GM21576 (cell line): ENCODE measurements at regions not wholly inside any gene's neighbourhood (a gene's known extent, or its start where the extent isn't known, plus 50 kb on each side); places are given as distances from the start of the nearest gene placed in this dataset.

Experiments
- ATAC-seq: cut with Tn5 transposase; IDR thresholded peaks from one replicate; pipeline ENCODE4 v1.9.1; 2021; ENCODE audit warnings: mild to moderate bottlenecking, moderate library complexity; ENCODE audit not compliant: unreplicated experiment

DNA sequence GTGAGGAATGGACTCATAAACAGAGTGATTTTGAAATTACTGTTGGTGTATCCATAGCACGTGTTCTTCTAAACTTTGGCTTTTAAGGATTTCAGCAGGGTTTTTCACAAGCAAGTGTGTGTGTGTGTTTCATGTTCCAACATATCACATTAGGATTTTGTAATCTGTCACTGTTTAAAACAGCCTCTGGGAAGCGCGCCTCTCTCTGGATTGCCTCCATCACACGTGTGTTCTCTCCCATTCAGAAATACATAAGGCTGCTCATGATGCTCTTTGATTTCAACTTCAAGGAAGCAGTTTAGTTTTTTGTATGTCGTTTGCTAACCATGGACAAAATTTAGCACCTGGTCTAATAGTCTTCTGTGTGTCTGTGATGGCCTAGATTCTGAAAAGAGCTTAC lies 370.4 kb downstream of the MTX2 start:
- ATAC-seq, result no peak

DNA sequence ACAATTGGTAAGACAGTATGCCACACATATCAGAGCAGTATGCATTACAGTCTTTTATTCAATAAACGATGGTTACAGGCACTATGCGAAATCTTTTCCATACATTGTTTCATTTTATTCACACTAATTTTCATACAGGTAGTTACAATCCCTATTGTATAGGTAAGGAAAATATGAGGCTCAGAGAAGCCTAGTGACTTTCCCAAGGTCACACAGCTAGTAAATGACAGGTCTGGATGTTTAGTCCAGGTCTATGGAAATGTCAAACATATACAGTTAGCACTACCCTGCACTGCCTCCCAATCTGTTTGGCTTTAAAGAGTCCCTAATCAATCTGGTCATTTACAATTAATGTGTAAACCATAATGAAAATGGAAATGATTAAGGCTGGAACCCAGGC lies 372.2 kb downstream of the MTX2 start:
- ATAC-seq, result no peak

- no peak for ATAC-seq
These were observed 372.8 kb downstream of the MTX2 start for GRCh38 chr2:176642074-176642473.

- no peak for ATAC-seq
These were observed 374.4 kb downstream of the MTX2 start for GRCh38 chr2:176643646-176644045.

DNA sequence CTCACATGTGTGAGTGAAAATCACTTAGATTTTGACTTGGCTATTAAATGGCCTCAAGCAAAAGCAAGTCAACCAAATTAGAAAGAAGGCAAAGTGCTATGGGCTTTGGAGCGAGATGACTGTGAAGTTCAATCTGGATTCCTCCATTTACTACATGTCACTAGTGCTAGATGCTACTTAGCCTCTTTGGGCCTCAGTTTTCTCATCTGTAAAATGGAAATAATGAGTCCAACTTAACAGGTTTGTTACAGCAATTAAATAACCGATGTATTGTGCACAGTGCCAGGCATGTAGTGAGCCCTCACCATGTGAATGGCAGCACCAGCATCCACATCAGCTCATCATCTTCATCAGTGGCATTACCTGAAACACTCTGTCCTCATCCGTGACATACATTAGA lies 376.3 kb downstream of the MTX2 start:
- ATAC-seq, result no peak

GRCh38 chr2:176646033-176646615 lies 376.9 kb downstream of the MTX2 start:
- ATAC-seq, result no peak

DNA sequence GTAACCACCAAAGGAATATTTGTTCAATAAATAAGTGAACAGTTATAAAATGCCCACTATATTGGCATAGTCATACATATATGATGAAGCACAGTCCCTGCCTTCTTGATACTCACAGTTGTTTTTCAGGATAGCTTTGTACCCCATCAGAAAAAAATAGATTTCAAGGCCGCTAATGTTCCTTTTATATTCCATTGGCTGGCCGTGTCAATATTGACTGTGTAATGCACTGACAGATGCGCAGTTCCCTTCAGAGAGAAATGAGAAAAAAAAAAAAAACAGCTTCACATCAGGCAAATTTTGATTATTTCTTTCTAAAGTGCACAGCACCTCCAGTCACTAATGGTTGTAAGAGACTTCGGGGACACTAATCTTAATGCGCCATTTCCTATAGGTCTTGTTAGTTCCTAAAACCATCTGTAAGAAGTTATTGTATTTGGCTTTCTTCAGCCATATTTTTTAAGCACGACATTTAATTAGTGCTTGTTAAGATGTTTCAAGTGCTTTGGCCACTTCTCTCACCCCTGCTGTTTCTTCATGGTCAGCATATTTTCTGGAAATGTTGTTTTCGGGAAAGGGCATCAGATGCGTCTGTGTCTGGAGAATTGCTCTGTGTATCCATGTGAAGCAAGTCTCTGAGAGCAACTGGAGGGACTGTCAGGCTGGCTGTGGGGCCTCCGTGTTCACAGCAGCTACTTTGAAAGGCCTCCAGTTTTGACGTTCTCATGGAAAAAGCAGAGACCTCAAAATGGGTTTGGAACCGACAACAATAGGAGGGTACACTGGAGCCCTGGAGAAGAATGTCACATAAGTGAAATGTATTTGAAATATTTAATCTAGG lies 378.3 kb downstream of the MTX2 start:
- no peak for ATAC-seq

DNA sequence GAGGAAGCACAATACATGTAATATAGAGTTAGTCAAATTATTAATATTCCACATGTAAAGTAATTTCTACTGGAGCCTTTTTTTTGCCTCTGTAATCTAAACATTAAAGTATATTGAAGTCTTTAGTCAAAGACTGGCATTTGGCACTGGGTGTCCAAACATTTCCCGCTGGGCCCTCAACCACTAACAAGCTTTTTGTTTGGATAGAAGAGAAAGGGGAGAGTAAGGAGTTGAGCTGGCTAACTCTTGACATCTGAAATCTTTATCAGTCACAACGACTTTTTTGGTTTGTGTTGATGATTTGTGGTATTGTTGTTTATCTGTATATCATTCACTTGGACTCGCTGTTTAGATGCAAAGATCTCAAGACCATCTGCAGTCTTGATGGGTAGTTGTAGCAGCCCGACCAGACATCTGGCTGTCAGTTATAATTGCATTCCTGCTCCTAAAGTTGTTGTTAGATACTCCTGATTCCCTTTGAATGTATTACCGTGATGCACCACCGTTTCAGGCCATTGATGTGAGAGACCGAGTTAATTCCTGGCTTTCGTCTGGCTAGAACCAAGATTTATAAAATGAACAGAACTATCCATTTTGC lies 379.6 kb downstream of the MTX2 start:
- no peak for ATAC-seq

GRCh38 chr2:176650104-176650837 lies 381.0 kb downstream of the MTX2 start:
- ATAC-seq, result no peak

DNA sequence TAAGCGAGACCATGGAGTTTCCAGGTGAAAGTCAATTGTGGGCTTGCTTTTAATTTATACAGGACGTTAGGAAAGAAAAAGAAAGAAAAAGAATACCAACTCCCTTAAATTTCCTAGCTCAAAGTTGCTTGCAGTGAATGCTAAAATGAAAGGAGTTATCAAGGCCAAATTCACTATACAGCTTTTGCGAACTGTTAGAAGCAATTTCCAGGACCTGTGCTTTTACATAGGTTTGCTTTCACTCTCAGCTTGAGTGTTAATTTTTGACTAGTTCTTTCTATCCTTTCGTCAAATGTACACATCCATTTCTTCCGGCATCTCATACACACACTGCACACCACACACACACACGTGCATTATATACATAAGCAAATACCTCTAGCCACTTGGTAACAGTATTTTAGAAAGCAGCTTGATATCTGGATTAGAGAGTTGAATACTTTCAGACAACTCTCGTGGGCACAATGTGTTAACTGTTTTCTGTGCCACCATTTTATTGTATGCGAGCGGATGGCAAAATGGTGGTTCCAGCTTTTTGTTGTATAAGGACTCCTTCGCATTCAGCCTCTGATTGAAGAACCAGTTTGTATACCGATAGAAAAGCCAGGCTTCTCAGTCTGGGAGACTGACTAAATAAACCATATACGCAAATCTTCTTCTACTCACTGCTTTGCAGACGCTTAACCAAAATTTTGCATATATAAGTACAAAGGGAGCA lies 381.8 kb downstream of the MTX2 start:
- no peak for ATAC-seq

DNA sequence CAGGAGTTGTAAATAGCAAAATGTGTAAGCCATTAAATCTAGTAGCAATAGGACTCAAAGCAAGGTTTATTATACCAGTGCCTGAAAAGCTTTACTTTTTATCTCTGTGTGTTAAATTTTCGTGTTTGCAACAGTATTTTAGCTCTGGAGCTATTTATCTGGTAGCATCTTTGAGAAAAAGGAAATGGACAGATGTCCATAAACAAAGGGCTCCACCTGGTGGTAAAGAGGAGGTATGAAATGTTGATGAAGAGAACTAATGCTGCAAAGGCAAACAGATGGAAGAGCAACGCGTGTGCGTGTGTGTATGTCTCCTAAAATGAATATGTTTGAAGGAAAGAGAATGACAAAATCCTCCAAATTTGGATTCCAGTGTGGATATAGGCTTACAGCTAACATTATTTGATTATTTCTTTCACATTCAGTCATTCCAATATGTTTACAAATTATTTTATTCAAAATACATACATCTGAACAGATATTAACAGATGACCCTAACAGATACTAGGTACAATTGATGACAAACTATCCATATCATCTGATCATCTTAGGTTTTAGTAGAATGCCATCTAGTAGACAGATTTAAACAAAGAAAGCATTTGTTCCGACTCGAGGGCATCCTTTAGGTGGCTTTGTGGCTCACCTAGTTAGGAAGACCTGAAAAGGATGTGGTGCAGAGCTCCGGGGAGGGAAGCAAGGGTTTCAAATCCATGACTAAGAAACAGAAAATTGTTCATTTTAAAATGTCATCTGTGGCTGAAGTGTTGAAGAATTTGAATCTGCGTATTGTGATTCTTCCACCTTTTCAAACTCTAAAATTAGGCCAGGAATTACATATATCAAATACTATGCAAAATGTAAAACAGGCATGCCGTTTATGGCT lies 383.3 kb downstream of the MTX2 start:
- ATAC-seq, result peak; percentile 65

DNA sequence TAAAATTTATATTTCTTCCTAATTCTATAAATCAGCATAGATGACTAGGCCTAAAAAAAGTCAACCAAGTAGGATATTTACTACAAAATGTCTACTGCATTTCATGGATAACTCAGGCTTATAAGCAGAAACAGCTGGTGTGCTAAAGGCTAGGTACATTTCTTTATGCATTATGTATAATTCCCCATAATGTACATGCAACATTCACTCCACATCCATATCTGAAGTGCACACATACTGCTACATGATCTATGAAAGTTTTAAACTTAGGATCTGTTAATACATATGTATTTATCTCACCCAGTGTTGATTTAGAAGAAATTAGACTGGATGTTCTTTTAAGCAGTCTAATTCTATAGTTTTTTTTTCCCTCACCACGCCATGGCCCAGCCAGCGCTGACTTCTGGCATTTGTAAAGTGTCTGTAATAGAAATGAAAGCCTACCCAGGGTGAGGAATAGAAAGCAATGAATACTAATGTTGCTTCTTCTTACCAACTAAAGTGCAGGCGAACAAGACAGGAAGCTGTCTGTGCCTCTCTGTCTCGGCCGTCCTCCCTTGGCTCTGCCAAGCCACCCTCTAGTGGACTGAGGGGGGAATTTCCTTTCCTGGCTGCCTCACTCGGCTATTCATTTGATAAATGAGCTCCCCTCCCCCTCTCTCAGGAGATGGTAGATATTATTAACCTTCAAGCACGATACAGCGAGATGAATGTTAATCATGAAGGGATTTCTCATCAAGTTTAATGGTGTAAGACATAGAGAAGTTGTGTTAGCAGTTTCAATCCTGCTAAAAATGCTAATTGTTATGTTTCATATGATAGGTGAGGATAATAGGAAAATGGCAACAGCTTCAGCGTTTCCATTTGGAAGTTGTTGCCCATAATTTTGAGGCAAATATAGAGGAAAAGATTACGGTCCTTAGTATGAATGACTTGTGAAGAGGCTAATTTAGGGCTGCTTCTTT lies 384.5 kb downstream of the MTX2 start:
- peak; percentile 87 for ATAC-seq

DNA sequence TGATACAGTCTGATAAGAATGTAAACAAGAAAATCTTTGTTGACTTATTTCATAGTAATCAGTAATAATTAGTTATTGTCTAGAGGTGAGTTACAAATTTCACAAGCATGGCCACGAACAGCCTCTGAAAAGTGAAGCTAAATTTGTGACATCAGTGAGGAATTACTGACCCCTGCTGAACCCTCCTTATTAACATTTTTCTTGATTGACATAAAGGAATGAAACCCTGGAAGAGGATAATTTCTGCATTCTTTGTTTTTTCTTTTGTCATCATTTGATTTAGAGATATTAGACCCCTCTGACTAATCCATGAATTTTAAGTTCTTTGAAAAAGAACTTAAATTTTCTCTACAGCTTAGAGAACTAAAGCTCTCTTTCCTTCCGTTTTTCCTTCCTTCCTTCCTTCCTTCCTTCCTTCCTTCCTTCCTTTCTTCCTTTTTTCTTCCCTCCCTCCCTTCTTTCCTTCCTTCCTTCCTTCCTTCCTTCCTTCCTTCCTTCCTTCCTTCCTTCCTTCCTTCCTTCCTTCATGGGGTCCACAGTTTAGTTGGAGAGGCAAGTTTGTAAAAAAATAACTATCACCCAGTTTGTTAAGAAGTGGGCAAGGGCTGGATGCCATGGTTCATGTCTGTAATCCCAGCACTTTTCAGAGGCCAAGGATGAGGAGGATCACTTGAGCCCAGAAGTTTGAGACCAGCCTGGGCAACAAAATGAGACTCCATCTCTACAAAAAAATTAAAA lies 387.0 kb downstream of the MTX2 start:
- no peak for ATAC-seq

GRCh38 chr2:176656776-176657140 lies 387.5 kb downstream of the MTX2 start:
- no peak for ATAC-seq

- no peak for ATAC-seq
These were observed 388.2 kb downstream of the MTX2 start for GRCh38 chr2:176657393-176657792.

GRCh38 chr2:176658708-176659107 lies 389.5 kb downstream of the MTX2 start:
- ATAC-seq, result no peak

GRCh38 chr2:176662753-176663152 lies 393.5 kb downstream of the MTX2 start:
- no peak for ATAC-seq

DNA sequence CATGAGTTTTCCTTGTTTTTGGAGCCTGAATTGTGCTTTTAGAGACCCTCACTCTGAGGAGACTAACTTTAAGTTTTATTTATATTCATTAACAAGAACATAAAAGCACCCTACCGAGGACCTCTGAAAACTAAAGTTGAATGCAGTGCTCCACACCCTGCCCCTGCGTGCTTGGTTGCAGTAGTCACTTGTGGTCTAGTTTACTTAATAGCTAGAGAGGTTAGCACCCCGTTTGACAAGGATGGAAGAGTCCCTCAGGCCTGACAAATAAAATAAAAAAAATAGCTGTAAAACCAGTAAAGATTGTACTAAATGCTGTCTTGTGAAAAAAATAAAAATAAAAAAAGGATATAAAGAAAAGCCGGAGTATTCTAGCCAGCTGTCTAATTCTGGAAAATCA lies 395.2 kb downstream of the MTX2 start:
- ATAC-seq, result no peak
